SK-N-SH treated with all-trans-retinoic acid at 6 μM for 48 hours (cell line): ENCODE measurements at regions not wholly inside any gene's neighbourhood (a gene's known extent, or its start where the extent isn't known, plus 50 kb on each side); places are given as distances from the start of the nearest gene placed in this dataset.

Source experiments
- ATAC-seq: fragments of 200-7000 bp; cut with Tn5 transposase; 3 replicates; pipeline ENCODE4 v1.9.1; 2020; ENCODE audit warnings: mild to moderate bottlenecking, moderate library complexity
- ARNTL ChIP-seq: fragments of 450-650 bp; formaldehyde crosslinking; IDR thresholded peaks from 2 replicates; pipeline ENCODE4 v1.5.0; 2020; ENCODE audit warnings: low read depth, mild to moderate bottlenecking, moderate library complexity, borderline replicate concordance
- CREB5 ChIP-seq: fragments of 250-450 bp; sonication (Bioruptor Pico); IDR thresholded peaks from 2 replicates; pipeline ENCODE4 v1.5.1; 2020; ENCODE audit warnings: low read depth, mild to moderate bottlenecking, moderate library complexity
- CSDC2 ChIP-seq: fragments of 250-450 bp; sonication (Bioruptor Pico); IDR thresholded peaks from 2 replicates; pipeline ENCODE4 v1.5.0; 2020; ENCODE audit warnings: mild to moderate bottlenecking, moderate library complexity
- CSRNP3 ChIP-seq: fragments of 250-450 bp; sonication (Bioruptor Pico); IDR thresholded peaks from 2 replicates; pipeline ENCODE4 v1.5.1; 2021; ENCODE audit warnings: mild to moderate bottlenecking, moderate library complexity
- ESRRG ChIP-seq: fragments of 250-450 bp; sonication (Bioruptor Pico); IDR thresholded peaks from 2 replicates; pipeline ENCODE4 v1.6.1; 2021; ENCODE audit warnings: mild to moderate bottlenecking
- GLIS3 ChIP-seq: fragments of 250-450 bp; sonication (Bioruptor Pico); IDR thresholded peaks from 2 replicates; pipeline ENCODE4 v1.5.0; 2020; ENCODE audit warnings: mild to moderate bottlenecking, moderate library complexity
- ISL1 ChIP-seq: fragments of 250-450 bp; sonication (Bioruptor Pico); IDR thresholded peaks from 2 replicates; pipeline ENCODE4 v2.1.2; 2022; ENCODE audit warnings: mild to moderate bottlenecking, moderate library complexity
- OSR1 ChIP-seq: fragments of 250-450 bp; sonication (Bioruptor Pico); IDR thresholded peaks from 2 replicates; pipeline ENCODE4 v1.8.0; 2022; ENCODE audit warnings: moderate library complexity, mild to moderate bottlenecking, inconsistent platforms
- PPARA ChIP-seq: fragments of 250-450 bp; sonication (Bioruptor Pico); IDR thresholded peaks from 2 replicates; pipeline ENCODE4 v1.5.0; 2020; ENCODE audit warnings: mild to moderate bottlenecking, borderline replicate concordance
- RARB ChIP-seq: fragments of 250-450 bp; sonication (Bioruptor Pico); IDR thresholded peaks from 2 replicates; pipeline ENCODE4 v1.8.0; 2021; ENCODE audit warnings: mild to moderate bottlenecking, moderate library complexity
- SNAI2 ChIP-seq: fragments of 250-450 bp; sonication (Bioruptor Pico); IDR thresholded peaks from 2 replicates; pipeline ENCODE4 v1.5.0; 2020; ENCODE audit warnings: mild to moderate bottlenecking, moderate library complexity
- TCF4 ChIP-seq: fragments of 250-450 bp; sonication (Bioruptor Pico); IDR thresholded peaks from 2 replicates; pipeline ENCODE4 v1.8.0; 2021; ENCODE audit warnings: mild to moderate bottlenecking, moderate library complexity, borderline replicate concordance
- ZC3H10 ChIP-seq: fragments of 250-450 bp; sonication (Bioruptor Pico); IDR thresholded peaks from 2 replicates; pipeline ENCODE4 v1.5.1; 2021; ENCODE audit warnings: mild to moderate bottlenecking, moderate library complexity
- ZFP3 ChIP-seq: fragments of 250-450 bp; sonication (Bioruptor Pico); IDR thresholded peaks from 2 replicates; pipeline ENCODE4 v1.5.0; 2020; ENCODE audit warnings: mild to moderate bottlenecking, moderate library complexity
- ZFP30 ChIP-seq: fragments of 450-650 bp; formaldehyde crosslinking; IDR thresholded peaks from 2 replicates; pipeline ENCODE4 v1.5.0; 2022; ENCODE audit warnings: mild to moderate bottlenecking, moderate library complexity
- ZNF565 ChIP-seq: fragments of 450-650 bp; formaldehyde crosslinking; conservative IDR thresholded peaks from 2 replicates; pipeline ENCODE4 v1.5.0; 2020; ENCODE audit warnings: low read depth, mild to moderate bottlenecking, moderate library complexity
- ZNF70 ChIP-seq: fragments of 450-650 bp; formaldehyde crosslinking; IDR thresholded peaks from 2 replicates; pipeline ENCODE4 v1.5.0; 2020; ENCODE audit warnings: mild to moderate bottlenecking, moderate library complexity
- ZNF8 ChIP-seq: fragments of 450-650 bp; formaldehyde crosslinking; IDR thresholded peaks from 2 replicates; pipeline ENCODE4 v1.5.0; 2020; ENCODE audit warnings: mild to moderate bottlenecking, moderate library complexity
- TF ChIP-seq, protein P1 (sequence below): fragments of 250-450 bp; sonication (Bioruptor Pico); IDR thresholded peaks from 2 replicates; pipeline ENCODE4 v1.8.0; 2021; ENCODE audit warnings: low read depth, mild to moderate bottlenecking, moderate library complexity, borderline replicate concordance
- TF ChIP-seq, protein P2 (sequence below): fragments of 250-450 bp; sonication (Bioruptor Pico); IDR thresholded peaks from 2 replicates; pipeline ENCODE4 v1.8.0; 2020; ENCODE audit warnings: mild to moderate bottlenecking, moderate library complexity, borderline replicate concordance

DNA sequence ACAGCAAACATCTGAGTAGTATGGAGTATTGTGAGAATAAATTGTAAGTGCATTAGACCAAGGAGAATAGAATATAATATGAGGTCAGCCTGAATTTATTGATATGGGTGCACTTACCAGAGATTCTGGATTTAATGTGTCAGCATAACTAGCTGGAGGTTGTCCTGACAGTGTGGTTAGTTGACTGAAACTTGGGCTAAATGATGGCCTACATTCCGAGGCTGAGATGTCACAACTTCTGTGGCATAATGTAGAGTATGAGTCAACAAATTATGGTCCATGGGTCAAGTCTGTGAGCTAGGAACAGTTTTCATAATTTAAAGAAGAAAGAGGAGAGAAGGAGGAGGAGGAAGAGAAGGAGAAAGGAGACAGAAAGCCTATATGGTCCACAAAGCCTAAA is 127.6 kb downstream of the QPCT start:
- ATAC-seq = peak; percentile 47
- 0 out of 2 replicates have a peak, but pooled peaks have one; percentile 8 for TF ChIP-seq CREB5
- no peak for TF ChIP-seq RARB (CRISPR knock-in tag)

GRCh38 chr2:37472959-37473358 is 128.5 kb downstream of the QPCT start:
- ATAC-seq = peak; percentile 80
- TF ChIP-seq, protein P1, sequence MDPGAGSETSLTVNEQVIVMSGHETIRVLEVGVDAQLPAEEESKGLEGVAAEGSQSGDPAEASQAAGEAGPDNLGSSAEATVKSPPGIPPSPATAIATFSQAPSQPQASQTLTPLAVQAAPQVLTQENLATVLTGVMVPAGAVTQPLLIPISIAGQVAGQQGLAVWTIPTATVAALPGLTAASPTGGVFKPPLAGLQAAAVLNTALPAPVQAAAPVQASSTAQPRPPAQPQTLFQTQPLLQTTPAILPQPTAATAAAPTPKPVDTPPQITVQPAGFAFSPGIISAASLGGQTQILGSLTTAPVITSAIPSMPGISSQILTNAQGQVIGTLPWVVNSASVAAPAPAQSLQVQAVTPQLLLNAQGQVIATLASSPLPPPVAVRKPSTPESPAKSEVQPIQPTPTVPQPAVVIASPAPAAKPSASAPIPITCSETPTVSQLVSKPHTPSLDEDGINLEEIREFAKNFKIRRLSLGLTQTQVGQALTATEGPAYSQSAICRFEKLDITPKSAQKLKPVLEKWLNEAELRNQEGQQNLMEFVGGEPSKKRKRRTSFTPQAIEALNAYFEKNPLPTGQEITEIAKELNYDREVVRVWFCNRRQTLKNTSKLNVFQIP (CRISPR knock-in tag) = no peak
- TF ChIP-seq ISL1 (CRISPR knock-in tag) = peak; percentile 59

GRCh38 chr2:37476411-37476810 is 132.0 kb downstream of the QPCT start:
- no peak for ATAC-seq
- TF ChIP-seq ARNTL (CRISPR knock-in tag) (no peak), ZNF70 (CRISPR knock-in tag) (no peak), CREB5 (no peak), ZFP3 (CRISPR knock-in tag) (no peak), PPARA (no peak), ISL1 (CRISPR knock-in tag) (no peak), ZNF8 (CRISPR knock-in tag) (no peak), ZFP30 (CRISPR knock-in tag) (no peak), GLIS3 (CRISPR knock-in tag) (no peak), ZC3H10 (no peak), TCF4 (CRISPR knock-in tag) (no peak), OSR1 (CRISPR knock-in tag) (no peak), SNAI2 (CRISPR knock-in tag) (no peak), CSDC2 (CRISPR knock-in tag) (no peak), CSRNP3 (CRISPR knock-in tag) (no peak)
- TF ChIP-seq, protein P2, sequence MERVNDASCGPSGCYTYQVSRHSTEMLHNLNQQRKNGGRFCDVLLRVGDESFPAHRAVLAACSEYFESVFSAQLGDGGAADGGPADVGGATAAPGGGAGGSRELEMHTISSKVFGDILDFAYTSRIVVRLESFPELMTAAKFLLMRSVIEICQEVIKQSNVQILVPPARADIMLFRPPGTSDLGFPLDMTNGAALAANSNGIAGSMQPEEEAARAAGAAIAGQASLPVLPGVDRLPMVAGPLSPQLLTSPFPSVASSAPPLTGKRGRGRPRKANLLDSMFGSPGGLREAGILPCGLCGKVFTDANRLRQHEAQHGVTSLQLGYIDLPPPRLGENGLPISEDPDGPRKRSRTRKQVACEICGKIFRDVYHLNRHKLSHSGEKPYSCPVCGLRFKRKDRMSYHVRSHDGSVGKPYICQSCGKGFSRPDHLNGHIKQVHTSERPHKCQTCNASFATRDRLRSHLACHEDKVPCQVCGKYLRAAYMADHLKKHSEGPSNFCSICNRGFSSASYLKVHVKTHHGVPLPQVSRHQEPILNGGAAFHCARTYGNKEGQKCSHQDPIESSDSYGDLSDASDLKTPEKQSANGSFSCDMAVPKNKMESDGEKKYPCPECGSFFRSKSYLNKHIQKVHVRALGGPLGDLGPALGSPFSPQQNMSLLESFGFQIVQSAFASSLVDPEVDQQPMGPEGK (CRISPR knock-in tag) = no peak
- TF ChIP-seq, protein P1 (CRISPR knock-in tag) = no peak

GRCh38 chr2:37477921-37478320 is 133.5 kb downstream of the QPCT start:
- ATAC-seq = no peak
- TF ChIP-seq ISL1 (CRISPR knock-in tag) = no peak
- TF ChIP-seq CREB5 = no peak
- TF ChIP-seq CSDC2 (CRISPR knock-in tag) = no peak
- no peak for TF ChIP-seq RARB (CRISPR knock-in tag)
- no peak for TF ChIP-seq TCF4 (CRISPR knock-in tag)
- TF ChIP-seq, protein P2 (CRISPR knock-in tag) = no peak
- TF ChIP-seq ZNF565 (CRISPR knock-in tag) = no peak
- no peak for TF ChIP-seq ZC3H10
- no peak for TF ChIP-seq GLIS3 (CRISPR knock-in tag)
- TF ChIP-seq ESRRG (CRISPR knock-in tag) = no peak
- no peak for TF ChIP-seq PPARA
